ENCODE measurements at regions not wholly inside any gene's neighbourhood (a gene's known extent, or its start where the extent isn't known, plus 50 kb on each side); places are given as distances from the start of the nearest gene placed in this dataset.

DNA sequence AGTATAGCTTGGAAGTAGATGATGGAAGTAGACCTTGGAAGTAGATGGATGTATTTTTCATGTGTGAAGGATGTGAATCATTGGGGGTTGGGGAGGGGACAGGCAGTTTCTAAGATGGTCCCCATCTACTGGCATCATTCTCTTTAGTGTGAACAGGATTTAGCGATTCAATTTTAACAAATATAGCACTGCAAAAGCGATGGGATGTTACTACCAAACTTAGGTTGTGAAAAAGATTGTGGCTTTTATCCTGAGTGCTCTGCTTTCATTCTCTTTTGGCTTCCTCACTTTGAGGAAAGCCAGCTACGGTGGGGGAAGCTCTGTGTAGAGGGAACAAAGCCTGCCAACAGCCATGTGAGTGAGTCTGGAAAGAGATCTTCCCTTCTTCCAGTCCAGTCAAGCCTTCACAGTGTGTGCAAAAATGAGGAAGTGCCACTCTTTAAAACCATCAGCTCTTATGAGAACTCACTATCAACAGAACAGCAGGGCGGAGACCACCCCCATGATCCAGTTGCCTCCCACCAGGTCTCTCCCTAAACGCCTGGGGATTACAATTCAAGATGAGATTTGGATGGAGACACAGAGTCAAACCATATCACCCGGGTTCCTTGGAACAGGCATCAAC, 441.4 kb downstream of the SH3GL2 start (continued):
- TF ChIP-seq, protein P1, sequence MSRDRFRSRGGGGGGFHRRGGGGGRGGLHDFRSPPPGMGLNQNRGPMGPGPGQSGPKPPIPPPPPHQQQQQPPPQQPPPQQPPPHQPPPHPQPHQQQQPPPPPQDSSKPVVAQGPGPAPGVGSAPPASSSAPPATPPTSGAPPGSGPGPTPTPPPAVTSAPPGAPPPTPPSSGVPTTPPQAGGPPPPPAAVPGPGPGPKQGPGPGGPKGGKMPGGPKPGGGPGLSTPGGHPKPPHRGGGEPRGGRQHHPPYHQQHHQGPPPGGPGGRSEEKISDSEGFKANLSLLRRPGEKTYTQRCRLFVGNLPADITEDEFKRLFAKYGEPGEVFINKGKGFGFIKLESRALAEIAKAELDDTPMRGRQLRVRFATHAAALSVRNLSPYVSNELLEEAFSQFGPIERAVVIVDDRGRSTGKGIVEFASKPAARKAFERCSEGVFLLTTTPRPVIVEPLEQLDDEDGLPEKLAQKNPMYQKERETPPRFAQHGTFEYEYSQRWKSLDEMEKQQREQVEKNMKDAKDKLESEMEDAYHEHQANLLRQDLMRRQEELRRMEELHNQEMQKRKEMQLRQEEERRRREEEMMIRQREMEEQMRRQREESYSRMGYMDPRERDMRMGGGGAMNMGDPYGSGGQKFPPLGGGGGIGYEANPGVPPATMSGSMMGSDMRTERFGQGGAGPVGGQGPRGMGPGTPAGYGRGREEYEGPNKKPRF (IDR thresholded peaks at IDR 0.05; ENCODE audit: low read depth, low read length) = no peak

DNA sequence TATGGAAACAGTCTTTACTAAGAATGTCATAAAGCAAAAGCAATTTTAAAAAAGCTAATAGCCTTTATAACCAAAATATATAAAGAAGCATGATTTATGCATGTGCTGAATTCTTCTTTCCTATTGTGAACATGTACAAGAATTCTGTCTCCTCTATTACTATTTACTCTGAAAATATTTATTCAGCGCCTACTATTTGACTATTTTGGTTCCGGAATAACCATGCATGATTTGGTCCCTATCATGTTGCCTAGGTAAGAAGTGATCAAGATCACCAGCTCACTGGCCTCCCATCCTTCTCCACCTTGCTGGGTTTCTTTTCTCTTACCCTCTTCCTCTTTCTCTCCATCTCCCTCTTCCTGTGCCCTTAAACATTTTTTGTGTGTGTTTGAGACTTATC, 443.8 kb downstream of the SH3GL2 start:
- H3K27ac ChIP-seq (ENCODE audit: extremely low read depth, low read depth, low read length) = no peak overlapping the region
- no peak for TF ChIP-seq ZNF23 (CRISPR knock-in tag; IDR thresholded peaks at IDR 0.05)
- TF ChIP-seq ZNF274 (IDR thresholded peaks at IDR 0.05; ENCODE audit: borderline replicate concordance, low read depth, low read length) = no peak
- TF ChIP-seq, protein P2, sequence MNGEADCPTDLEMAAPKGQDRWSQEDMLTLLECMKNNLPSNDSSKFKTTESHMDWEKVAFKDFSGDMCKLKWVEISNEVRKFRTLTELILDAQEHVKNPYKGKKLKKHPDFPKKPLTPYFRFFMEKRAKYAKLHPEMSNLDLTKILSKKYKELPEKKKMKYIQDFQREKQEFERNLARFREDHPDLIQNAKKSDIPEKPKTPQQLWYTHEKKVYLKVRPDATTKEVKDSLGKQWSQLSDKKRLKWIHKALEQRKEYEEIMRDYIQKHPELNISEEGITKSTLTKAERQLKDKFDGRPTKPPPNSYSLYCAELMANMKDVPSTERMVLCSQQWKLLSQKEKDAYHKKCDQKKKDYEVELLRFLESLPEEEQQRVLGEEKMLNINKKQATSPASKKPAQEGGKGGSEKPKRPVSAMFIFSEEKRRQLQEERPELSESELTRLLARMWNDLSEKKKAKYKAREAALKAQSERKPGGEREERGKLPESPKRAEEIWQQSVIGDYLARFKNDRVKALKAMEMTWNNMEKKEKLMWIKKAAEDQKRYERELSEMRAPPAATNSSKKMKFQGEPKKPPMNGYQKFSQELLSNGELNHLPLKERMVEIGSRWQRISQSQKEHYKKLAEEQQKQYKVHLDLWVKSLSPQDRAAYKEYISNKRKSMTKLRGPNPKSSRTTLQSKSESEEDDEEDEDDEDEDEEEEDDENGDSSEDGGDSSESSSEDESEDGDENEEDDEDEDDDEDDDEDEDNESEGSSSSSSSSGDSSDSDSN (IDR thresholded peaks at IDR 0.05; ENCODE audit: borderline replicate concordance in 1 of 2, low read depth in 2 of 2, low read length in 2 of 2) = no peak
- TF ChIP-seq ZNF699 (CRISPR knock-in tag; IDR thresholded peaks at IDR 0.05; ENCODE audit: insufficient replicate concordance) = no peak
- ATAC-seq = no peak

More for the DNA sequence above, 443.8 kb downstream of the SH3GL2 start:
- 8% methylated on average over 2 of the region's 2 CpGs for WGBS (ENCODE audit: insufficient coverage, low coverage, missing lambda C conversion rate)
- Histone ChIP-seq H4K20me1 (replicated peaks; ENCODE audit: control insufficient read depth, insufficient read depth, low read length) (no peaks in the 10 kb centered on the region), H3K9ac (ENCODE audit: insufficient read depth in 1 of 2, low read depth in 2 of 2, low read length in 2 of 2) (no peak overlapping the region), H3K9me1 (ENCODE audit: control insufficient read depth, insufficient read depth, low read length) (no peaks in the 10 kb centered on the region), H3K4me3 (no peak overlapping the region), H3K9me3 (replicated peaks; ENCODE audit: control insufficient read depth, insufficient read depth, low read depth, low read length) (no peaks in the 10 kb centered on the region), H3K36me3 (ENCODE audit: control insufficient read depth, insufficient read depth, low read length) (no peaks in the 10 kb centered on the region), H3K4me1 (replicated peaks in 1 of 2; ENCODE audit: control insufficient read depth in 2 of 2, insufficient read depth in 2 of 2, low read length in 2 of 2) (no peaks in the 10 kb centered on the region), H3K27me3 (ENCODE audit: control insufficient read depth in 2 of 2, insufficient read depth in 2 of 2, low read length in 2 of 2) (no peaks in the 10 kb centered on the region), H3K79me2 (ENCODE audit: control insufficient read depth, insufficient read depth, low read length) (no peaks in the 10 kb centered on the region), H2AFZ (ENCODE audit: low read depth, low read length) (no peak overlapping the region), H3K4me2 (ENCODE audit: insufficient read depth, low read length) (no peak overlapping the region)
- in situ Hi-C loops (cut with MboI) (no loop called here), intact Hi-C loops (cut with micrococcal nuclease) (no loop called here)
- CTCF ChIA-PET (ENCODE audit: low intra/inter-chr PET ratio) = no interaction called here
- no peak for DNase-seq (ENCODE audit: extremely low read depth in 1 of 4, low spot score in 3 of 4)
- no TSS peak for BruUV-seq (replicated peaks)
- POLR2A ChIA-PET = no interaction called here
- no peak for FAIRE-seq

Measured in K562 (cell line).